RWPE2 (cell line): ENCODE measurements at regions not wholly inside any gene's neighbourhood (a gene's known extent, or its start where the extent isn't known, plus 50 kb on each side); places are given as distances from the start of the nearest gene placed in this dataset.
"Not testable (repeated sequence)": the region's sequence is repeated elsewhere in the genome, so short reads cannot be mapped to it uniquely, and the experiment has no call there.

Experiments
- ATAC-seq: fragments of 200-7000 bp; cut with Tn5 transposase; 3 replicates; pipeline ENCODE4 v1.9.1; 2021; ENCODE audit warnings: low read depth
- DNase-seq: peaks from one replicate; pipeline ENCODE4 v3.0.0-alpha.2; 2020; ENCODE audit warnings: low spot score
- H3K27ac ChIP-seq: fragments of 450-650 bp; 2 replicates; pipeline ENCODE4 v1.5.1; 2017; ENCODE audit warnings: mild to moderate bottlenecking; ENCODE audit not compliant: poor library complexity, severe bottlenecking
- H3K27me3 ChIP-seq: fragments of 250-450 bp; sonication (Bioruptor Pico); 2 replicates; pipeline ENCODE4 v1.5.1; 2021; ENCODE audit warnings: mild to moderate bottlenecking, moderate library complexity; ENCODE audit not compliant: insufficient read depth, poor library complexity, severe bottlenecking
- H3K36me3 ChIP-seq: fragments of 250-450 bp; sonication (Bioruptor Pico); 2 replicates; pipeline ENCODE4 v1.5.1; 2020; ENCODE audit warnings: low read depth, mild to moderate bottlenecking, moderate library complexity
- H3K4me1 ChIP-seq: fragments of 250-450 bp; sonication (Bioruptor Pico); 2 replicates; pipeline ENCODE4 v1.5.1; 2021; ENCODE audit warnings: mild to moderate bottlenecking, moderate library complexity; ENCODE audit not compliant: insufficient read depth, poor library complexity, severe bottlenecking
- H3K4me3 ChIP-seq: fragments of 250-450 bp; sonication (Bioruptor Pico); 2 replicates; pipeline ENCODE4 v1.5.1; 2021; ENCODE audit warnings: mild to moderate bottlenecking, moderate library complexity; ENCODE audit not compliant: severe bottlenecking
- H3K9me3 ChIP-seq: fragments of 250-450 bp; sonication (Bioruptor Pico); 2 replicates; pipeline ENCODE4 v1.5.1; 2021; ENCODE audit warnings: mild to moderate bottlenecking, moderate library complexity; ENCODE audit not compliant: severe bottlenecking
- CTCF ChIP-seq: fragments of 450-650 bp; IDR thresholded peaks from one replicate; pipeline ENCODE4 v1.5.1; 2017; ENCODE audit warnings: mild to moderate bottlenecking, moderate library complexity; ENCODE audit not compliant: poor library complexity, severe bottlenecking

- no peak for TF ChIP-seq CTCF
- ATAC-seq, result no peak
- Histone ChIP-seq H3K36me3 (no peaks in the 10 kb centered on the region), H3K4me1 (peaks cover 20% of the 10 kb centered on the region), H3K27me3 (no peaks in the 10 kb centered on the region), H3K27ac (no peak overlapping the region), H3K4me3 (no peak overlapping the region), H3K9me3 (no peaks in the 10 kb centered on the region)
- DNase-seq, result no peak
These were observed 150.5 kb downstream of the TFAP2C start for GRCh38 chr20:56779452-56780143.

DNA sequence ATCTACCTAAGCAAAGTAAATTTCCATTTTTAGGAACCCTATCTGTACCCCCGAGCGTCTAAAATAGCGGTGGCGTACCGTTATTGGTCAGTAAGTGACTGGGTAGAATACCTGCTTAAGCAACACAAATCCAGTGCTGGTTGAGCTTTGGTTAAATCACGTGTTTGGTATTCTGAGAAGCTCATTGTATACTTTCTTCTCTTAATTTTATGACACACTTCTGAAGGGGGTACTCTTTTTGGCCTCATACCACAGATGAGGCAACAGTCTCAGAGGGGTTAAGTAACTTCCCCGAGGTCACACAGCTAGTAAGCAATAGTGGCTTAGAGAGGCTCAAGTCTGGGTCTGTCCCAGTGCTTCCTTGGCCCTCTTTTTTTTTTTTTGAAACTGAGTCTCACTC is 151.2 kb downstream of the TFAP2C start:
- no peak for DNase-seq
- no peak for ATAC-seq
- no peaks in the 10 kb centered on the region for H3K9me3 ChIP-seq
- no peak overlapping the region for H3K4me3 ChIP-seq
- no peaks in the 10 kb centered on the region for H3K27me3 ChIP-seq
- no peak overlapping the region for H3K27ac ChIP-seq
- no peak for TF ChIP-seq CTCF
- peaks cover 20% of the 10 kb centered on the region for H3K4me1 ChIP-seq
- no peaks in the 10 kb centered on the region for H3K36me3 ChIP-seq

GRCh38 chr20:56781108-56781739 is 152.1 kb downstream of the TFAP2C start:
- no peaks in the 10 kb centered on the region for H3K9me3 ChIP-seq
- no peak for TF ChIP-seq CTCF
- no peaks in the 10 kb centered on the region for H3K27me3 ChIP-seq
- H3K4me3 ChIP-seq, result no peak overlapping the region
- H3K27ac ChIP-seq, result no peak overlapping the region
- peaks cover 20% of the 10 kb centered on the region for H3K4me1 ChIP-seq
- ATAC-seq (peak; percentile 46; the same call in 2 of the 3 replicates), DNase-seq (no peak)
- no peaks in the 10 kb centered on the region for H3K36me3 ChIP-seq

GRCh38 chr20:56781987-56782560 is 153.0 kb downstream of the TFAP2C start:
- not testable (repeated sequence) for H3K36me3 ChIP-seq, H3K27me3 ChIP-seq, DNase-seq, H3K4me3 ChIP-seq, H3K27ac ChIP-seq, ATAC-seq, H3K9me3 ChIP-seq
- peaks cover 23% of the 10 kb centered on the region for H3K4me1 ChIP-seq

DNA sequence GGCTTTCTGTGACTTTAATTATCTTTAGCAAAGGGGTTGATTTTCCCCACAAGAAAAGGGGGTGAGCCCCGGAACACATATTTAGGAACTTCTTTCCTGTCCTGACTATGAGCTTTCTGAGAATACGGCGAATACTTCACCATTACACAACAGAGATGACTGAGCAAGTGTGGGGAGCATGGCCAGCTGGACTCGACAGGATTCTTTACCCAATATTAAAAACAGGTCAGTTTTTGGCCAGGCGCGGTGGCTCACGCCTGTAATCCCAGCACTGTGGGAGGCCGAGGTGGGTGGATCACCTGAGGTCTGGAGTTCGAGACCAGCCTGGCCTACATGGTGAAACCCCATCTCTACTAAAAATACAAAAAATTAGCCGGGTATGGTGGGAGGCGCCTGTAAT is 153.7 kb downstream of the TFAP2C start:
- not testable (repeated sequence) for H3K36me3 ChIP-seq, H3K4me3 ChIP-seq, H3K27me3 ChIP-seq, H3K27ac ChIP-seq, ATAC-seq, H3K9me3 ChIP-seq, DNase-seq
- H3K4me1 ChIP-seq, result peaks cover 28% of the 10 kb centered on the region

- no peaks in the 10 kb centered on the region for H3K36me3 ChIP-seq
- ATAC-seq (no peak), DNase-seq (no peak)
- no peaks in the 10 kb centered on the region for H3K27me3 ChIP-seq
- H3K4me1 ChIP-seq, result peaks cover 39% of the 10 kb centered on the region
- no peak overlapping the region for H3K4me3 ChIP-seq
- peak overlapping the region; percentile 98 for H3K27ac ChIP-seq
- no peak for TF ChIP-seq CTCF
- no peaks in the 10 kb centered on the region for H3K9me3 ChIP-seq
These were observed 154.7 kb downstream of the TFAP2C start for GRCh38 chr20:56783826-56784225.
